Epithelial cell of esophagus (primary cell): ENCODE measurements at regions not wholly inside any gene's neighbourhood (a gene's known extent, or its start where the extent isn't known, plus 50 kb on each side); places are given as distances from the start of the nearest gene placed in this dataset.

Experiments
- DNase-seq: peaks from one replicate; pipeline ENCODE4 v3.0.0; 2010; ENCODE audit warnings: low read depth
- H3K4me3 ChIP-seq: 2 replicates; pipeline ENCODE4 v1.5.1; 2011; ENCODE audit warnings: mild to moderate bottlenecking, low read length, control low read depth
- CTCF ChIP-seq: IDR thresholded peaks from 2 replicates; pipeline ENCODE4 v1.5.1; 2011; ENCODE audit warnings: low read depth, mild to moderate bottlenecking, low read length, control low read depth, inconsistent platforms; ENCODE audit not compliant: insufficient read depth; ENCODE audit errors: missing control alignments

GRCh38 chr22:22079404-22080148 lies 97.0 kb upstream of the TOP3B start:
- H3K4me3 ChIP-seq = no peak overlapping the region
- TF ChIP-seq CTCF = no peak
- no peak for DNase-seq

GRCh38 chr22:22078329-22078728 lies 95.7 kb upstream of the TOP3B start:
- H3K4me3 ChIP-seq = no peak overlapping the region
- no peak for TF ChIP-seq CTCF
- no peak for DNase-seq

GRCh38 chr22:22076932-22077703 lies 94.5 kb upstream of the TOP3B start:
- H3K4me3 ChIP-seq = no peak overlapping the region
- peak; percentile 85 for DNase-seq
- no peak for TF ChIP-seq CTCF

DNA sequence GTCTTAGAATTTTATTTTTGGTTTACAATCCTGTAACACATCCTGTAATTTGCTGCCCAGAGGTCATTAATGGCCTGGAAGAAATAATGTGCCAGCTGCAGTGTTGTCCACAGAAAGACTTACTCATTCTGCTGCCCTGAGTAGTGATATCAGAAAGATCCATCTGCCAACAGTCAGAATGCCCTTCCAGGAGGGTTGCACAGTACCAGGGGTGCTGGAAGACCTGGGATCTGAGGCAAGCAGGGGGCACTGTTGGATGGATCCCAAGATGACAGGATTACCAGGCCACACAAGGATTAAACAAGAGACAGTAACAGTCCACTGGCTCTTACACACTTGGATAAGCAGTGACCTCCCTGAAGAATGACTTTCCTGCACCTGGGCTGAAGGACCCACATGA lies 93.8 kb upstream of the TOP3B start:
- TF ChIP-seq CTCF = no peak
- DNase-seq = no peak

DNA sequence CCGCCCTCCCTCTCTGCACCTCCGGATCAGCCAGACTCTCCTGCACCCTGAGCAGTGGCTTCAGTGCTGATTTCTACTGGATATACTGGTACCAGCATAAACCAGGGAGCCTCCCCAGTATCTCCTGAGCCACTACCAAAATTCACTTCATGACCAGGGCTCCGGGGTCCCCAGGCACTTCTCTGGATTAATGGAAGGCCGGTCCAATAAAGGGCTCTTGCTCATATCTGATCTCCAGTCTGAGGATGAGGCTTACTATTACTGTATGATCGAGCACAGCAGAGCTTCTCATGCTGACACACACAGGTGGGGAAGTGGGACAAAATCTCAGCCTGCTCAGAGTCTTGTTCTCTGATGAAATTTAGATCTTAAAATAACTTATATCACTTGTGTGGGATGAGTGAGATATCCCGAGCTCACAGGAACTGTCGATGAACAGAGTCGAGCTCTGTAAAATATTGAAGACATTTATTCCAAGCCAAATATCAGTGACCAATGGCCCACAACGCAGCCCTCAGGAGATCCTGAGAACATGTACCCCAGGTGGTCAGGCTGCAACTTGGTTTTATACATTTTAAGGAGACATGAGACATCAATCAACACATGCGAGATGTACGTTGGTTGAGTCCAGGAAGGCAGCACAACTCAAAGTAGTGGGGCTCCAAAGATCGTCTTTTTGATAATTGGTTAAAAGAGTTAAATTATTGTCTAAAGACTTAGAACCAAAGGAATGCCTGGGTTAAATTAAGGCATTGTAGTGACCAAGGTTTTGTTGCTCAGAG lies 93.0 kb upstream of the TOP3B start:
- no peak overlapping the region for H3K4me3 ChIP-seq
- TF ChIP-seq CTCF = no peak
- no peak for DNase-seq

More for the DNA sequence above, 93.8 kb upstream of the TOP3B start:
- no peak overlapping the region for H3K4me3 ChIP-seq

- TF ChIP-seq CTCF = no peak
- no peak overlapping the region for H3K4me3 ChIP-seq
- DNase-seq = peak; percentile 55
Measured at GRCh38 chr22:22074634-22075381, 92.2 kb upstream of the TOP3B start.
